Neural cell (in vitro differentiated cells): ENCODE measurements at regions not wholly inside any gene's neighbourhood (a gene's known extent, or its start where the extent isn't known, plus 50 kb on each side); places are given as distances from the start of the nearest gene placed in this dataset.

Experiments
- H2AFZ ChIP-seq: fragments of 200-600, 300-800 bp; sonication (generic), shearing (Covaris generic); 2 replicates; pipeline ENCODE4 v1.6.0; 2014; ENCODE audit warnings: low read depth, mild to moderate bottlenecking, antibody characterized with exemption, low read length, moderate library complexity
- H3F3A ChIP-seq: fragments of 200-600 bp; shearing (Covaris generic); 2 replicates; pipeline ENCODE4 v1.6.1; 2016; ENCODE audit warnings: mild to moderate bottlenecking, moderate library complexity, mixed read lengths, antibody characterized with exemption, low read length; ENCODE audit not compliant: insufficient read depth, poor library complexity, severe bottlenecking
- H3K27ac ChIP-seq: fragments of 200-600, 300-800 bp; sonication (generic), shearing (Covaris generic); 2 replicates; pipeline ENCODE4 v1.5.1; 2014; ENCODE audit warnings: mild to moderate bottlenecking, low read length, moderate library complexity
- H3K27me3 ChIP-seq: fragments of 300-800, 200-600 bp; sonication (generic), shearing (Covaris generic); 2 replicates; pipeline ENCODE4 v1.6.0; 2014; ENCODE audit warnings: mild to moderate bottlenecking, low read depth, low read length, moderate library complexity; ENCODE audit not compliant: insufficient read depth
- H3K36me3 ChIP-seq: fragments of 300-800, 200-600 bp; sonication (generic), shearing (Covaris generic); 2 replicates; pipeline ENCODE4 v1.5.1; 2014; ENCODE audit warnings: mild to moderate bottlenecking, antibody characterized with exemption, low read length, moderate library complexity; ENCODE audit not compliant: insufficient read depth
- H3K4me2 ChIP-seq: fragments of 300-800, 200-600 bp; sonication (generic), shearing (Covaris generic); 2 replicates; pipeline ENCODE4 v1.6.0; 2014; ENCODE audit warnings: mild to moderate bottlenecking, low read length
- H3K4me3 ChIP-seq: fragments of 300-800, 200-600 bp; sonication (generic), shearing (Covaris generic); 2 replicates; pipeline ENCODE4 v1.5.1; 2014; ENCODE audit warnings: mild to moderate bottlenecking, low read length, moderate library complexity
- H3K79me2 ChIP-seq: fragments of 200-600 bp; shearing (Covaris generic); replicated peaks from 2 replicates; pipeline ENCODE4 v1.6.0; 2014; ENCODE audit warnings: mild to moderate bottlenecking, low read length, moderate library complexity; ENCODE audit not compliant: insufficient read depth
- H3K9ac ChIP-seq: fragments of 300-800, 200-600 bp; sonication (generic), shearing (Covaris generic); 2 replicates; pipeline ENCODE4 v1.6.1; 2016; ENCODE audit warnings: mild to moderate bottlenecking, low read length, mixed read lengths
- H3K9me2 ChIP-seq: fragments of 200-600 bp; shearing (Covaris generic); 2 replicates; pipeline ENCODE4 v1.6.1; 2016; ENCODE audit warnings: mild to moderate bottlenecking, low read length, mixed read lengths; ENCODE audit not compliant: insufficient read depth
- H3K9me3 ChIP-seq: fragments of 200-600, 300-800 bp; sonication (generic), shearing (Covaris generic); 2 replicates; pipeline ENCODE4 v1.6.1; 2016; ENCODE audit warnings: mild to moderate bottlenecking, mixed run types, low read length, moderate library complexity, mixed read lengths
- H4K20me1 ChIP-seq: fragments of 200-600 bp; shearing (Covaris generic); 2 replicates; pipeline ENCODE4 v1.6.1; 2016; ENCODE audit warnings: mild to moderate bottlenecking, mixed run types; ENCODE audit not compliant: insufficient read depth
- CTCF ChIP-seq: fragments of 450-650 bp; IDR thresholded peaks from 2 replicates; pipeline ENCODE4 v1.5.1; 2014; ENCODE audit warnings: antibody characterized with exemption, mild to moderate bottlenecking, moderate library complexity; ENCODE audit not compliant: poor library complexity, severe bottlenecking
- EP300 ChIP-seq: fragments of 450-650 bp; conservative IDR thresholded peaks from 2 replicates; pipeline ENCODE4 v1.6.1; 2014; ENCODE audit warnings: antibody characterized with exemption, mild to moderate bottlenecking, moderate library complexity; ENCODE audit not compliant: poor library complexity, severe bottlenecking
- EZH2 ChIP-seq: fragments of 200-600, 300-800 bp; shearing (Covaris generic), sonication (generic); IDR thresholded peaks from 2 replicates; pipeline ENCODE4 v1.6.1; 2014; ENCODE audit warnings: antibody characterized with exemption, low read length, borderline replicate concordance, mild to moderate bottlenecking; ENCODE audit not compliant: insufficient read depth, poor library complexity, severe bottlenecking
- MXI1 ChIP-seq: fragments of 450-650 bp; conservative IDR thresholded peaks from 2 replicates; pipeline ENCODE4 v1.6.1; 2014; ENCODE audit warnings: antibody characterized with exemption, mild to moderate bottlenecking; ENCODE audit not compliant: poor library complexity, severe bottlenecking
- POLR2AphosphoS5 ChIP-seq: IDR thresholded peaks from 2 replicates; pipeline ENCODE4 v1.6.1; 2012
- RAD21 ChIP-seq: fragments of 450-650 bp; conservative IDR thresholded peaks from 2 replicates; pipeline ENCODE4 v1.6.1; 2014; ENCODE audit warnings: antibody characterized with exemption, mild to moderate bottlenecking, moderate library complexity
- REST ChIP-seq: IDR thresholded peaks from 2 replicates; pipeline ENCODE4 v1.6.1; 2012; ENCODE audit warnings: borderline replicate concordance
- SMC3 ChIP-seq: fragments of 450-650 bp; conservative IDR thresholded peaks from 2 replicates; pipeline ENCODE4 v1.6.1; 2014; ENCODE audit warnings: antibody characterized with exemption, mild to moderate bottlenecking, moderate library complexity; ENCODE audit not compliant: poor library complexity
- TAF1 ChIP-seq: IDR thresholded peaks from 2 replicates; pipeline ENCODE4 v1.6.1; 2012; ENCODE audit warnings: low read depth

- Histone ChIP-seq H3K4me2 (no peak overlapping the region), H2AFZ (no peak overlapping the region), H3K9me3 (no peaks in the 10 kb centered on the region), H3K36me3 (no peaks in the 10 kb centered on the region), H3K27me3 (no peaks in the 10 kb centered on the region), H3K9ac (no peak overlapping the region), H4K20me1 (no peaks in the 10 kb centered on the region), H3K79me2 (no peaks in the 10 kb centered on the region), H3F3A (no peaks in the 10 kb centered on the region), H3K4me3 (no peak overlapping the region), H3K27ac (no peak overlapping the region), H3K9me2 (no peaks in the 10 kb centered on the region)
- TF ChIP-seq SMC3: no peak
- no peak for TF ChIP-seq POLR2AphosphoS5
- no peak for TF ChIP-seq MXI1
- TF ChIP-seq EZH2: no peak
- no peak for TF ChIP-seq EP300
- no peak for TF ChIP-seq TAF1
- TF ChIP-seq REST: no peak
- no peak for TF ChIP-seq CTCF
- TF ChIP-seq RAD21: no peak
Observed at GRCh38 chr2:788227-789032, 111.2 kb upstream of the TMEM18 start.

- Histone ChIP-seq H4K20me1 (no peaks in the 10 kb centered on the region), H2AFZ (no peak overlapping the region), H3K9ac (no peak overlapping the region), H3K79me2 (no peaks in the 10 kb centered on the region), H3K4me3 (no peak overlapping the region), H3K9me2 (no peaks in the 10 kb centered on the region), H3K9me3 (no peaks in the 10 kb centered on the region), H3F3A (no peaks in the 10 kb centered on the region), H3K27ac (no peak overlapping the region), H3K27me3 (no peaks in the 10 kb centered on the region), H3K36me3 (no peaks in the 10 kb centered on the region), H3K4me2 (no peak overlapping the region)
- TF ChIP-seq EP300 (peak; percentile 85), CTCF (no peak)
Observed at GRCh38 chr2:784753-785152, 107.5 kb upstream of the TMEM18 start.
